H9 (cell line): ENCODE measurements at regions not wholly inside any gene's neighbourhood (a gene's known extent, or its start where the extent isn't known, plus 50 kb on each side); places are given as distances from the start of the nearest gene placed in this dataset.

ENCODE experiments used
- DNase-seq: peaks from one replicate; pipeline ENCODE4 v3.0.0-alpha.2; 2017
- H2AFZ ChIP-seq: one replicate; pipeline ENCODE4 v1.6.1; 2013; ENCODE audit warnings: mild to moderate bottlenecking, low read length, control low read depth, moderate library complexity
- H2AK5ac ChIP-seq: 2 replicates; pipeline ENCODE4 v1.6.1; 2013; ENCODE audit warnings: low read length, control low read depth, mixed read lengths; ENCODE audit not compliant: insufficient read length
- H2BK120ac ChIP-seq: one replicate; pipeline ENCODE4 v1.6.1; 2013; ENCODE audit warnings: low read depth, mild to moderate bottlenecking, low read length, control low read depth, inconsistent platforms; ENCODE audit not compliant: poor library complexity, severe bottlenecking
- H2BK12ac ChIP-seq: 2 replicates; pipeline ENCODE4 v1.6.1; 2013; ENCODE audit warnings: low read length, control low read depth, mixed read lengths, low read depth; ENCODE audit not compliant: insufficient read length
- H2BK15ac ChIP-seq: 2 replicates; pipeline ENCODE4 v1.6.1; 2013; ENCODE audit warnings: low read depth, low read length, control low read depth
- H2BK20ac ChIP-seq: one replicate; pipeline ENCODE4 v1.6.1; 2013; ENCODE audit warnings: low read depth, mild to moderate bottlenecking, low read length, control low read depth, inconsistent platforms; ENCODE audit not compliant: poor library complexity, severe bottlenecking
- H2BK5ac ChIP-seq: 2 replicates; pipeline ENCODE4 v1.6.1; 2013; ENCODE audit warnings: low read length, control low read depth, mixed read lengths; ENCODE audit not compliant: insufficient read length
- H3K14ac ChIP-seq: 2 replicates; pipeline ENCODE4 v1.6.1; 2013; ENCODE audit warnings: low read length, control low read depth; ENCODE audit not compliant: insufficient read depth
- H3K18ac ChIP-seq: 2 replicates; pipeline ENCODE4 v1.6.1; 2013; ENCODE audit warnings: low read depth, mild to moderate bottlenecking, mixed read lengths, low read length, control low read depth; ENCODE audit not compliant: insufficient read length
- H3K23ac ChIP-seq: 2 replicates; pipeline ENCODE4 v1.6.1; 2013; ENCODE audit warnings: low read length, control low read depth, mixed read lengths, low read depth; ENCODE audit not compliant: insufficient read length
- H3K23me2 ChIP-seq: 2 replicates; pipeline ENCODE4 v1.6.1; 2013; ENCODE audit warnings: low read depth, mild to moderate bottlenecking, mixed read lengths, low read length, control low read depth; ENCODE audit not compliant: insufficient read length, poor library complexity, severe bottlenecking
- H3K27ac ChIP-seq: 2 replicates; pipeline ENCODE4 v1.5.1; 2013; ENCODE audit warnings: low read length, control low read depth, mixed read lengths, low read depth; ENCODE audit not compliant: insufficient read length
- H3K27me3 ChIP-seq: 2 replicates; pipeline ENCODE4 v1.6.1; 2013; ENCODE audit warnings: low read length, control low read depth, inconsistent platforms; ENCODE audit not compliant: insufficient read depth
- H3K4ac ChIP-seq: 2 replicates; pipeline ENCODE4 v1.6.1; 2013; ENCODE audit warnings: low read depth, mild to moderate bottlenecking, control low read depth, inconsistent platforms, low read length, moderate library complexity
- H3K4me1 ChIP-seq: 2 replicates; pipeline ENCODE4 v1.6.1; 2013; ENCODE audit warnings: low read length, control low read depth, inconsistent platforms; ENCODE audit not compliant: insufficient read depth
- H3K4me2 ChIP-seq: 2 replicates; pipeline ENCODE4 v1.6.1; 2013; ENCODE audit warnings: low read length, control low read depth, mixed read lengths; ENCODE audit not compliant: insufficient read length, insufficient read depth
- H3K56ac ChIP-seq: 2 replicates; pipeline ENCODE4 v1.6.1; 2013; ENCODE audit warnings: low read depth, mild to moderate bottlenecking, mixed read lengths, low read length, control low read depth; ENCODE audit not compliant: insufficient read length
- H3K79me1 ChIP-seq: 2 replicates; pipeline ENCODE4 v1.6.1; 2013; ENCODE audit warnings: low read depth, mild to moderate bottlenecking, moderate library complexity, low read length, control low read depth, inconsistent platforms; ENCODE audit not compliant: insufficient read depth, poor library complexity, severe bottlenecking
- H3K79me2 ChIP-seq: 2 replicates; pipeline ENCODE4 v1.6.1; 2013; ENCODE audit warnings: low read length, control low read depth, inconsistent platforms; ENCODE audit not compliant: insufficient read depth
- H3K9ac ChIP-seq: 2 replicates; pipeline ENCODE4 v1.6.1; 2013; ENCODE audit warnings: low read length, control low read depth, mixed read lengths; ENCODE audit not compliant: insufficient read length; ENCODE audit errors: extremely low read depth
- H3K9me3 ChIP-seq: one replicate; pipeline ENCODE4 v1.6.1; 2013; ENCODE audit warnings: low read depth, low read length, inconsistent platforms; ENCODE audit not compliant: control insufficient read depth
- H3T11ph ChIP-seq: one replicate; pipeline ENCODE4 v1.6.1; 2013; ENCODE audit warnings: mild to moderate bottlenecking, low read length, control low read depth, inconsistent platforms
- H4K20me1 ChIP-seq: one replicate; pipeline ENCODE4 v1.6.1; 2013; ENCODE audit not compliant: control insufficient read depth, insufficient read length, insufficient read depth
- H4K5ac ChIP-seq: 2 replicates; pipeline ENCODE4 v1.6.1; 2013; ENCODE audit warnings: low read depth, mild to moderate bottlenecking, mixed read lengths, low read length, control low read depth; ENCODE audit not compliant: insufficient read length
- H4K8ac ChIP-seq: replicated peaks from 2 replicates; pipeline ENCODE4 v1.6.1; 2013; ENCODE audit warnings: low read length, control low read depth, mixed read lengths, low read depth; ENCODE audit not compliant: insufficient read length
- H4K91ac ChIP-seq: 2 replicates; pipeline ENCODE4 v1.6.1; 2013; ENCODE audit warnings: low read depth, mild to moderate bottlenecking, moderate library complexity, mixed read lengths, low read length, control low read depth; ENCODE audit not compliant: insufficient read length
- H3K27ac Mint-ChIP-seq, 3 experiments: 2 replicates in 2 of 3; 3 replicates in 1 of 3; pipeline ENCODE4 v1.8.0; 2020 to 2021; ENCODE audit warnings: mixed read lengths in 3 of 3, mild to moderate bottlenecking in 1 of 3, moderate library complexity in 1 of 3
- H3K27me3 Mint-ChIP-seq: 2 replicates; pipeline ENCODE4 v1.8.0; 2021; ENCODE audit warnings: low read depth, mild to moderate bottlenecking, moderate library complexity, mixed read lengths
- H3K36me3 Mint-ChIP-seq, 3 experiments: 2 replicates in 2 of 3; 3 replicates in 1 of 3; pipeline ENCODE4 v1.8.0; 2020 to 2021; ENCODE audit warnings: low read depth in 3 of 3, mixed read lengths in 3 of 3; ENCODE audit not compliant: insufficient read depth in 1 of 3
- H3K4me1 Mint-ChIP-seq, 2 experiments: 2 replicates each; pipeline ENCODE4 v1.8.0; 2020; ENCODE audit warnings: mixed read lengths in 2 of 2
- H3K4me3 Mint-ChIP-seq, 2 experiments: 2 replicates in 1 of 2; 3 replicates in 1 of 2; pipeline ENCODE4 v1.8.0; 2020 to 2021; ENCODE audit warnings: mild to moderate bottlenecking in 2 of 2, mixed read lengths in 2 of 2, moderate library complexity in 1 of 2
- H3K9me3 Mint-ChIP-seq, 2 experiments: 2 replicates in 1 of 2; 3 replicates in 1 of 2; pipeline ENCODE4 v1.8.0; 2020; ENCODE audit warnings: mild to moderate bottlenecking in 2 of 2, mixed read lengths in 2 of 2, moderate library complexity in 1 of 2
- WGBS: extraction: QIAGEN DNeasy Blood & Tissue Kit; methylation state at CpG from one replicate; pipeline ENCODE4 v1.1.7; 2013; ENCODE audit warnings: missing lambda C conversion rate, low lambda C conversion rate, mixed read lengths; ENCODE audit not compliant: insufficient read length; ENCODE audit errors: extremely low coverage; 5-methylcytosine and 5-hydroxymethylcytosine counted together
- TF ChIP-seq, protein P1 (sequence below): fragments of 200-600 bp; sonication (generic); conservative IDR thresholded peaks from 3 replicates; pipeline ENCODE4 v1.8.0; 2021; ENCODE audit warnings: antibody characterized with exemption, mild to moderate bottlenecking

DNA sequence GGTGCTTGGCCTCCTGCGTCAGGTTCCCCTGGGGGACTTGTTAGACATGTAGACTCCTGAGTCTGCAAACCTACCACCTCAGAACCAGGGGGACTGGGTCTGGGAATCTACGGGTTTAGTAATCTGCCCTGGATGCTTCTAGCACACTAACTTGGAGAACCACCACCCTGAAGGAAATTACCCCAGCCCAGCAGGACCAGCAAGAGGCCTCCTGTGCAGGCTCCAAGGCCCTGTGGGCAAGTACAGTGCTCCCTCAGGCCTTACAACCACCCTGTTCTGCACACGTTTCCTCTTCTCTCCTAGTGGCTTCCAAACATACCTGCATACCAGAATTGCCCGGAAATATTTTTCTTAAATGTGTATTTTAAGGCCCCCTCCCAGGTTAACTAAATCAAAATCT lies 423.0 kb downstream of the FUT8 start:
- no peaks in the 10 kb centered on the region for H3K9me3 ChIP-seq
- DNase-seq: no peak
- no peaks in the 10 kb centered on the region; a peak in 1 of 7 replicates for H3K36me3 Mint-ChIP-seq
- WGBS: no CpG with 5 or more reads among the region's 4 CpGs
- no peaks in the 10 kb centered on the region for H3K23me2 ChIP-seq
- H2BK15ac ChIP-seq: no peak overlapping the region
- H3K27me3 Mint-ChIP-seq: no peaks in the 10 kb centered on the region
- H3K4me3 Mint-ChIP-seq: no peak overlapping the region
- H2AK5ac ChIP-seq: no peak overlapping the region
- H3K27me3 ChIP-seq: no peaks in the 10 kb centered on the region
- no peak overlapping the region for H3K27ac Mint-ChIP-seq
- no peak overlapping the region for H3K27ac ChIP-seq
- no peaks in the 10 kb centered on the region for H3K9me3 Mint-ChIP-seq
- H4K91ac ChIP-seq: no peak overlapping the region
- H3K14ac ChIP-seq: peak overlapping the region; percentile 10; the same call in 1 of the 2 replicates
- no peak overlapping the region for H3K4me2 ChIP-seq
- no peak overlapping the region for H3K56ac ChIP-seq
- no peaks in the 10 kb centered on the region for H3K79me2 ChIP-seq
- no peak overlapping the region for H2AFZ ChIP-seq
- no peak overlapping the region for H4K5ac ChIP-seq
- peaks cover 3% of the 10 kb centered on the region for H4K20me1 ChIP-seq
- no peak overlapping the region for H3K9ac ChIP-seq
- H3K4me1 ChIP-seq: no peaks in the 10 kb centered on the region; the same call in 1 of the 2 replicates
- no peak overlapping the region for H3T11ph ChIP-seq
- no peak overlapping the region for H2BK5ac ChIP-seq
- H4K8ac ChIP-seq: no peak overlapping the region
- H2BK12ac ChIP-seq: no peak overlapping the region
- TF ChIP-seq, protein P1, sequence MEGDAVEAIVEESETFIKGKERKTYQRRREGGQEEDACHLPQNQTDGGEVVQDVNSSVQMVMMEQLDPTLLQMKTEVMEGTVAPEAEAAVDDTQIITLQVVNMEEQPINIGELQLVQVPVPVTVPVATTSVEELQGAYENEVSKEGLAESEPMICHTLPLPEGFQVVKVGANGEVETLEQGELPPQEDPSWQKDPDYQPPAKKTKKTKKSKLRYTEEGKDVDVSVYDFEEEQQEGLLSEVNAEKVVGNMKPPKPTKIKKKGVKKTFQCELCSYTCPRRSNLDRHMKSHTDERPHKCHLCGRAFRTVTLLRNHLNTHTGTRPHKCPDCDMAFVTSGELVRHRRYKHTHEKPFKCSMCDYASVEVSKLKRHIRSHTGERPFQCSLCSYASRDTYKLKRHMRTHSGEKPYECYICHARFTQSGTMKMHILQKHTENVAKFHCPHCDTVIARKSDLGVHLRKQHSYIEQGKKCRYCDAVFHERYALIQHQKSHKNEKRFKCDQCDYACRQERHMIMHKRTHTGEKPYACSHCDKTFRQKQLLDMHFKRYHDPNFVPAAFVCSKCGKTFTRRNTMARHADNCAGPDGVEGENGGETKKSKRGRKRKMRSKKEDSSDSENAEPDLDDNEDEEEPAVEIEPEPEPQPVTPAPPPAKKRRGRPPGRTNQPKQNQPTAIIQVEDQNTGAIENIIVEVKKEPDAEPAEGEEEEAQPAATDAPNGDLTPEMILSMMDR: no peak
- peaks cover 38% of the 10 kb centered on the region in 2 experiments for H3K4me1 Mint-ChIP-seq
- no peak overlapping the region for H3K18ac ChIP-seq
- H2BK20ac ChIP-seq: no peak overlapping the region
- H3K4ac ChIP-seq: no peak overlapping the region
- no peak overlapping the region for H2BK120ac ChIP-seq
- H3K23ac ChIP-seq: no peak overlapping the region
- H3K79me1 ChIP-seq: no peaks in the 10 kb centered on the region
